K562 (cell line): ENCODE measurements at regions not wholly inside any gene's neighbourhood (a gene's known extent, or its start where the extent isn't known, plus 50 kb on each side); places are given as distances from the start of the nearest gene placed in this dataset.

Experiments
- ATAC-seq: fragments of 200-7000 bp; cut with Tn5 transposase; 3 replicates; pipeline ENCODE4 v1.9.1; 2020; ENCODE audit warnings: moderate library complexity
- BruUV-seq: library from RNA; stranded (reverse); fragments of 400-500 nt; replicated peaks from 2 replicates; lab custom pipeline; 2021; lab: Mats Ljungman, UMichigan
- CTCF ChIA-PET: fragments of 300-600 bp; formaldehyde crosslinking; extraction: SDS; loops from one replicate; lab custom pipeline; 2021; ENCODE audit warnings: low intra/inter-chr PET ratio; lab: Yijun Ruan, JAX
- POLR2A ChIA-PET: fragments of 300-600, 350-650 bp; sonication (Branson Sonifier 250); formaldehyde crosslinking; extraction: SDS; loops from one replicate; lab custom pipeline; 2021; ENCODE audit warnings: antibody characterized with exemption, inconsistent platforms; lab: Yijun Ruan, JAX
- DNase-seq, 4 experiments: peaks; one replicate each; pipeline versions ENCODE4 v3.0.0 to v3.0.0-alpha.2; 2011 to 2018; ENCODE audit warnings: low spot score in 3 of 4, mixed read lengths in 3 of 4; ENCODE audit errors: extremely low read depth in 1 of 4
- FAIRE-seq: peaks from 2 replicates; lab custom pipeline; 2011; peaks lifted over from hg19 to GRCh38; lab: Jason Lieb, UNC
- H2AFZ ChIP-seq: 2 replicates; pipeline ENCODE4 v1.6.0; 2011; ENCODE audit warnings: low read depth, low read length, control low read depth, inconsistent platforms
- H3K27ac ChIP-seq: fragments of 200-600 bp; 3 replicates; pipeline ENCODE4 v1.8.0; 2011; ENCODE audit warnings: low read depth, mild to moderate bottlenecking, control low read depth, inconsistent platforms, low read length, moderate library complexity, mixed read lengths; ENCODE audit errors: extremely low read depth
- H3K27me3 ChIP-seq, 2 experiments: fragments of 300-600 bp in 1 of 2; 2 replicates in 1 of 2; 3 replicates in 1 of 2; pipeline versions ENCODE4 v1.6.0 to v1.8.0; 2011; ENCODE audit warnings: inconsistent platforms in 2 of 2, low read length in 2 of 2, mild to moderate bottlenecking in 1 of 2, mixed read lengths in 1 of 2, moderate library complexity in 1 of 2; ENCODE audit not compliant: control insufficient read depth in 2 of 2, insufficient read depth in 2 of 2
- H3K36me3 ChIP-seq: fragments of 300-600 bp; 3 replicates; pipeline ENCODE4 v1.8.0; 2011; ENCODE audit warnings: mild to moderate bottlenecking, low read length, inconsistent platforms; ENCODE audit not compliant: control insufficient read depth, insufficient read depth
- H3K4me1 ChIP-seq, 2 experiments: fragments of 200-600 bp in 1 of 2; replicated peaks in 1 of 2; 2 replicates in 1 of 2; 3 replicates in 1 of 2; pipeline versions ENCODE4 v1.5.1 to v1.8.0; 2011; ENCODE audit warnings: inconsistent platforms in 2 of 2, low read length in 2 of 2, mild to moderate bottlenecking in 1 of 2, mixed read lengths in 1 of 2, moderate library complexity in 1 of 2; ENCODE audit not compliant: control insufficient read depth in 2 of 2, insufficient read depth in 2 of 2
- H3K4me2 ChIP-seq: 2 replicates; pipeline ENCODE4 v1.6.1; 2011; ENCODE audit warnings: low read length, control low read depth, inconsistent platforms, mixed read lengths; ENCODE audit not compliant: insufficient read depth
- H3K4me3 ChIP-seq: fragments of 200-600 bp; sonication (generic), shearing (Covaris generic); 2 replicates; pipeline ENCODE4 v1.5.1; 2016; ENCODE audit warnings: control low read depth, inconsistent platforms
- H3K79me2 ChIP-seq: fragments of 200-600 bp; 3 replicates; pipeline ENCODE4 v1.8.0; 2011; ENCODE audit warnings: low read length, inconsistent platforms; ENCODE audit not compliant: control insufficient read depth, insufficient read depth
- H3K9ac ChIP-seq, 2 experiments: 2 replicates each; pipeline versions ENCODE4 v1.6.0 to v1.6.1; 2011; ENCODE audit warnings: low read depth in 2 of 2, low read length in 2 of 2, control low read depth in 1 of 2, inconsistent platforms in 1 of 2, mild to moderate bottlenecking in 1 of 2, mixed read lengths in 1 of 2; ENCODE audit not compliant: insufficient read depth in 1 of 2
- H3K9me1 ChIP-seq: one replicate; pipeline ENCODE4 v1.6.0; 2011; ENCODE audit warnings: inconsistent platforms, mild to moderate bottlenecking, low read length, moderate library complexity; ENCODE audit not compliant: control insufficient read depth, insufficient read depth
- H3K9me3 ChIP-seq: replicated peaks from 2 replicates; pipeline ENCODE4 v1.5.1; 2011; ENCODE audit warnings: low read depth, low read length, inconsistent platforms; ENCODE audit not compliant: control insufficient read depth, insufficient read depth
- H4K20me1 ChIP-seq: replicated peaks from 2 replicates; pipeline ENCODE4 v1.6.1; 2011; ENCODE audit warnings: low read length, inconsistent platforms, mixed read lengths; ENCODE audit not compliant: control insufficient read depth, insufficient read depth
- CEBPB ChIP-seq: fragments of 450-650 bp; IDR thresholded peaks from 2 replicates; pipeline ENCODE4 v1.6.1; 2016; ENCODE audit warnings: missing genetic modification characterization, missing compliant biosample characterization
- CEBPG ChIP-seq, 3 experiments: fragments of 200-800 bp in 1 of 3; sonication (Bioruptor generic) in 1 of 3; sonication (generic) in 1 of 3; formaldehyde crosslinking in 1 of 3; IDR thresholded peaks in 2 of 3; conservative IDR thresholded peaks in 1 of 3; 2 replicates each; pipeline versions ENCODE4 v1.6.1 to v1.8.0; 2016 to 2022; ENCODE audit warnings: missing compliant biosample characterization in 2 of 3, missing genetic modification characterization in 2 of 3, mild to moderate bottlenecking in 1 of 3, missing genetic modification reagents in 1 of 3
- DNMT1 ChIP-seq: fragments of 450-650 bp; IDR thresholded peaks from 2 replicates; pipeline ENCODE4 v1.6.1; 2016; ENCODE audit warnings: antibody characterized with exemption, mild to moderate bottlenecking
- FOS ChIP-seq: IDR thresholded peaks from 3 replicates; pipeline ENCODE4 v1.6.1; 2011; ENCODE audit not compliant: insufficient read length; ENCODE audit errors: extremely low read depth
- FOXA3 ChIP-seq, 2 experiments: fragments of 450-650 bp in 1 of 2; sonication (generic) in 1 of 2; formaldehyde crosslinking; IDR thresholded peaks in 1 of 2; conservative IDR thresholded peaks in 1 of 2; 2 replicates each; pipeline versions ENCODE4 v1.4.0 to v1.8.0; 2020 to 2022; ENCODE audit warnings: mild to moderate bottlenecking in 2 of 2, missing genetic modification reagents in 1 of 2
- HEY1 ChIP-seq: fragments of 250-450 bp; sonication (Bioruptor Pico); IDR thresholded peaks from 2 replicates; pipeline ENCODE4 v1.5.0; 2020; ENCODE audit warnings: mild to moderate bottlenecking, moderate library complexity, borderline replicate concordance
- RFX1 ChIP-seq: fragments of 450-650 bp; IDR thresholded peaks from 2 replicates; pipeline ENCODE4 v1.6.1; 2016; ENCODE audit warnings: mild to moderate bottlenecking, moderate library complexity
- SAFB2 ChIP-seq: fragments of 200-400 bp; formaldehyde crosslinking; IDR thresholded peaks from 2 replicates; pipeline ENCODE4 v1.6.1; 2018; ENCODE audit warnings: borderline replicate concordance, low read length, low read depth, moderate library complexity; ENCODE audit not compliant: severe bottlenecking
- XRCC4 ChIP-seq: IDR thresholded peaks from one replicate; pipeline ENCODE4 v1.6.1; 2011; ENCODE audit not compliant: insufficient read depth, insufficient read length; ENCODE audit errors: extremely low read depth
- ZNF431 ChIP-seq: sonication (generic); formaldehyde crosslinking; IDR thresholded peaks from 2 replicates; pipeline ENCODE4 v1.8.0; 2022; ENCODE audit warnings: mild to moderate bottlenecking, missing genetic modification reagents
- ZNF444 ChIP-seq: fragments of 250-450 bp; sonication (Bioruptor Pico); IDR thresholded peaks from 2 replicates; pipeline ENCODE4 v1.4.0; 2020; ENCODE audit warnings: mild to moderate bottlenecking, moderate library complexity
- WGBS: fragments of 100-300 bp; shearing (Covaris generic); methylation state at CpG from one replicate; pipeline ENCODE4 v1.1.6; 2016; ENCODE audit warnings: low coverage, mixed read lengths; ENCODE audit not compliant: insufficient coverage; ENCODE audit errors: missing lambda C conversion rate; 5-methylcytosine and 5-hydroxymethylcytosine counted together
- in situ Hi-C: fragments of 300-500 bp; cut with MboI; formaldehyde crosslinking; loops from 4 replicates; pipeline ENCODE4 v1.15.0; 2018; ENCODE audit warnings: inconsistent platforms, mixed read lengths
- intact Hi-C: fragments of 100-400 bp; cut with micrococcal nuclease; formaldehyde crosslinking; loops from 2 replicates; pipeline ENCODE4 v1.14.2; 2022

- POLR2A ChIA-PET = interaction anchor here (0.7 to 1.1 kb wide), 2 partner anchors 22 to 56 kb away, joined by 3 read pairs; no protein-coding TSS in a partner anchor
- no peak for DNase-seq
- H3K9me1 ChIP-seq = no peaks in the 10 kb centered on the region
- CTCF ChIA-PET = no interaction called here
- no peak for TF ChIP-seq DNMT1
- TF ChIP-seq SAFB2 = no peak
- TF ChIP-seq ZNF444 (CRISPR knock-in tag) = no peak
- peak; percentile 78 for TF ChIP-seq CEBPB (tag)
- TF ChIP-seq XRCC4 = no peak
- no peak for TF ChIP-seq CEBPG (CRISPR knock-in tag; IDR thresholded peaks at IDR 0.05)
- TF ChIP-seq CEBPG (tag; conservative IDR thresholded peaks at IDR 0.05 in 1 of 2, IDR thresholded peaks at IDR 0.05 in 1 of 2) = peak; percentile 33 to 74; a peak in 3 of 4 replicates
- no peak for TF ChIP-seq FOS
- no peak for TF ChIP-seq RFX1
- no peak for TF ChIP-seq FOXA3 (CRISPR knock-in tag; conservative IDR thresholded peaks at IDR 0.05 in 1 of 2, IDR thresholded peaks at IDR 0.05 in 1 of 2)
- no peak for TF ChIP-seq HEY1
- no peak for TF ChIP-seq ZNF431 (CRISPR knock-in tag)
- WGBS = 3% methylated on average over 5 of the region's 5 CpGs
- no peaks in the 10 kb centered on the region for H4K20me1 ChIP-seq
- in situ Hi-C loops (no loop called here), intact Hi-C loops (no loop called here)
- no peak overlapping the region for H2AFZ ChIP-seq
- H3K9me3 ChIP-seq = no peaks in the 10 kb centered on the region
- no peak overlapping the region for H3K4me2 ChIP-seq
- peaks cover 2 to 5% of the 10 kb centered on the region in 2 experiments; a peak in 4 of 5 replicates for H3K27me3 ChIP-seq
- H3K36me3 ChIP-seq = no peaks in the 10 kb centered on the region
- H3K27ac ChIP-seq = no peak overlapping the region
- no TSS peak for BruUV-seq
- H3K4me1 ChIP-seq = no peaks in the 10 kb centered on the region
- FAIRE-seq = no peak
- no peak overlapping the region for H3K9ac ChIP-seq
- no peaks in the 10 kb centered on the region for H3K79me2 ChIP-seq
- no peak overlapping the region for H3K4me3 ChIP-seq
- ATAC-seq = no peak
Measured at GRCh38 chr17:33551075-33551474, 258.0 kb upstream of the ASIC2 start.
